SJSA1 (cell line): ENCODE measurements at regions not wholly inside any gene's neighbourhood (a gene's known extent, or its start where the extent isn't known, plus 50 kb on each side); places are given as distances from the start of the nearest gene placed in this dataset.
"Not testable (repeated sequence)": the region's sequence is repeated elsewhere in the genome, so short reads cannot be mapped to it uniquely, and the experiment has no call there.

Source experiments
- DNase-seq, 2 experiments: peaks; one replicate each; pipeline ENCODE4 v3.0.0-alpha.2; 2015 to 2020; ENCODE audit warnings: low spot score in 2 of 2, low read depth in 1 of 2
- H3K27ac ChIP-seq: fragments of 250-450 bp; sonication (Bioruptor Pico); 2 replicates; pipeline ENCODE4 v1.5.1; 2020; ENCODE audit warnings: mild to moderate bottlenecking, moderate library complexity
- H3K27me3 ChIP-seq: fragments of 250-450 bp; sonication (Bioruptor Pico); replicated peaks from 2 replicates; pipeline ENCODE4 v1.5.1; 2020; ENCODE audit warnings: mild to moderate bottlenecking, moderate library complexity
- H3K36me3 ChIP-seq: fragments of 250-450 bp; sonication (Bioruptor Pico); 2 replicates; pipeline ENCODE4 v1.5.1; 2020; ENCODE audit warnings: mild to moderate bottlenecking
- H3K4me1 ChIP-seq: fragments of 250-450 bp; sonication (Bioruptor Pico); replicated peaks from 2 replicates; pipeline ENCODE4 v1.6.1; 2021; ENCODE audit warnings: mild to moderate bottlenecking
- H3K4me3 ChIP-seq: fragments of 250-450 bp; sonication (Bioruptor Pico); 2 replicates; pipeline ENCODE4 v1.5.1; 2020; ENCODE audit warnings: mild to moderate bottlenecking
- H3K9me3 ChIP-seq: fragments of 250-450 bp; sonication (Bioruptor Pico); replicated peaks from 2 replicates; pipeline ENCODE4 v1.5.1; 2020; ENCODE audit warnings: mild to moderate bottlenecking

DNA sequence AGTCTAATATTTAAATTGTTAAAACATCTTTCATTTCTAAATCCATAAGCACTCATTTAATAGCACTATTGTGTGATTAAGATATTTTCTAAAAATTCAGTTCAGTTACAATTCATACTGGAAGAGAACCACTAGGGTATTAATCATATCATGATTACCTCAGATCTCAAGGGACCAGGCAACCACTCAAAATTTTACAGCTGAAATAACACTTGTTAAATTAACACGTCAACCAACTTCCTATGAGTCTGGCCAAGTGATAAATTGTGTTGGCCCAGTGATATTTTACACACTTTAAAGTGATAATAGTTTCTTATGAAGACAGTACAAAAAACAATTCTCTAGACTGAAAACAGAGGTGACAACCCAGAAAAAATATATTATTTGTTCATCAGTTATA is 869.0 kb upstream of the ADGRB3 start:
- H3K4me1 ChIP-seq = no peaks in the 10 kb centered on the region
- no peak for DNase-seq
- no peak overlapping the region for H3K27ac ChIP-seq
- H3K9me3 ChIP-seq = no peaks in the 10 kb centered on the region
- no peak overlapping the region for H3K4me3 ChIP-seq
- H3K36me3 ChIP-seq = no peaks in the 10 kb centered on the region
- H3K27me3 ChIP-seq = no peaks in the 10 kb centered on the region

DNA sequence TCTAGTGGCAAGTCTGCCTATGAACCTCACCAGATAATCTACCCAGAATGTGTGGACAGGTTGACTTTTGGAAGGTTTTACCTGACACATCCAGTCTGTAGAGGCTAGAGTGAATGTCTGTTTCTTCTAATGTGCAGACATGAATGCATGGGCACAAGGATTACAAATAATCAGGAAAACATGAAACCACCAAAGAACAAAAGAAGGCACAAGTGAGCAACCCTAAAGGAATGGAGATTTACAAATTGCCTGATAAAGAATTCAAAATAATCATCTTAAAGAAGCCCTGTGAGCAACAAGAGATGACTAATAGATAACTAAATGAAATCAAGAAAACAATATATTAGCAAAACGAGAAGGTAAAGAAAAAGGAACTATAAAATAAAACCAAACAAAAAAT is 876.1 kb upstream of the ADGRB3 start:
- DNase-seq = no peak
- Histone ChIP-seq H3K4me3 (no peak overlapping the region), H3K27me3 (no peaks in the 10 kb centered on the region), H3K36me3 (no peaks in the 10 kb centered on the region), H3K9me3 (peaks cover 9% of the 10 kb centered on the region; the same call in 1 of the 2 replicates), H3K4me1 (no peaks in the 10 kb centered on the region), H3K27ac (no peak overlapping the region)

DNA sequence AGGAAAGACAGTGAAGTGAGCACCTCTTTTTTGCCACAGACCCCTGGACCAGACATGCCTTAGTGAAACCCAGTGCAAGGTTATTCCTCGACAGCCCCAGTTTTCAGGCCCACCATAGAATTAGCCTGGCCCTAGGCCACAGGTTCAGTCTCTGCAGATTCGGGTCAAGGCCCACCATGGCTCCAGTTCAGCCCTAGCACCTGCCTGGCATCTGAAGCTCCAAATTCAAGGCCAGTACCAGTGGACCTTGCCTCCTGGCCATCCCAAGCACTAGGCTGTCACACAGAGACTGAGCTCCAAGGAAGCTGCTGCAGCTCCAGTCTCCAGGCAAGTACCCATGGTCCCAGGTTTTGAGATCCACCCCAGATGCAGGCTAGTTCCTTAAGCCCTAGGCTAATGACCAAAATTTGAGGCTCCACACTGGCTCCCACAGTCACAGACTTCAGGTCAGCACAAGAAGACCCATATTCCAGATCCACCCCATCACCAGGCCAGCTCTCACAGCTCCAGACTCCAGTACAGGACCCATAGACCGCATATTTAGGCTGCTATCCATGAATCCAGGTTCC is 877.5 kb upstream of the ADGRB3 start:
- Histone ChIP-seq H3K36me3 (no peaks in the 10 kb centered on the region), H3K4me3 (no peak overlapping the region), H3K4me1 (no peaks in the 10 kb centered on the region), H3K9me3 (peaks cover 9% of the 10 kb centered on the region; the same call in 1 of the 2 replicates), H3K27ac (no peak overlapping the region), H3K27me3 (no peaks in the 10 kb centered on the region)
- no peak for DNase-seq

DNA sequence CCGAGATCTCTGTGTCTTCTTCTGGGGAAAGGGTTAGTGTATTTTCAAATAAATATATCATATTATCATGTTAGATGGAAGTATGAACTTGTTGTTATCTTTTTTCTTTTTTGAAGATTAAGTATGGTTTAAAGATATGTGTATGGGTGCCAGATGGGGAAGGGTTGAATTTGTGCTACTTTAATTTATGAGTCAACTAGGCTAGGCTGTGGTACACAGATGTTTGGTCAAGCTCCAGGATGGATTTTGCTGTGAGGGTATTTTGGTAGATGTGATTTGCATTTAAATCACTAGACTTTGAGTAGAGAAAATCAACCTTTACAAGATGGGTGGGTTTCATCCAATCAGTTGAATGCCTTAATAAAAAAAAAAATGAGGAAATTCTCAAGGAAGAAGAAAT is 886.6 kb upstream of the ADGRB3 start:
- Histone ChIP-seq H3K27ac (no peak overlapping the region), H3K27me3 (no peaks in the 10 kb centered on the region), H3K36me3 (no peaks in the 10 kb centered on the region), H3K4me3 (no peak overlapping the region), H3K9me3 (no peaks in the 10 kb centered on the region), H3K4me1 (no peaks in the 10 kb centered on the region)
- no peak for DNase-seq

DNA sequence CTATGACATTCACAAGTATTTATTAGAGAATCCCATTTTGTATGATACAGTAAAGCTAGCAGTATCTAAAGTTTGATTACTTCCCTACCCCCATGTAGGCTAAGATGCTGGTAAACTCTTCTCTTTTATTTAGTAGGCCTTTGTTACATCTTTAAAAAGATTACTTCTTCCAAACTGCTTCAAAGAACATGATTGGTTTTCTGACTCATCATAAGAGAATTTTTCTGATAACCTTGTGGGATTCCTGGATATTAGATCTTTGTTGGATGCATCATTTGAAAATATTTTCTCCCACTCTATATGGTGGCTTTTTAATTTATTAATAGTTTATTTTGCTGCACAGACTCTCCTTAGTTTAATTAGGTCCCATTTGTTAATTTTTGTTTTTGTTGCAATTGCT is 898.3 kb upstream of the ADGRB3 start:
- H3K9me3 ChIP-seq = no peaks in the 10 kb centered on the region; the same call in 1 of the 2 replicates
- no peaks in the 10 kb centered on the region for H3K4me1 ChIP-seq
- H3K27ac ChIP-seq = no peak overlapping the region
- H3K4me3 ChIP-seq = no peak overlapping the region
- no peaks in the 10 kb centered on the region for H3K36me3 ChIP-seq
- no peaks in the 10 kb centered on the region for H3K27me3 ChIP-seq
- no peak for DNase-seq

DNA sequence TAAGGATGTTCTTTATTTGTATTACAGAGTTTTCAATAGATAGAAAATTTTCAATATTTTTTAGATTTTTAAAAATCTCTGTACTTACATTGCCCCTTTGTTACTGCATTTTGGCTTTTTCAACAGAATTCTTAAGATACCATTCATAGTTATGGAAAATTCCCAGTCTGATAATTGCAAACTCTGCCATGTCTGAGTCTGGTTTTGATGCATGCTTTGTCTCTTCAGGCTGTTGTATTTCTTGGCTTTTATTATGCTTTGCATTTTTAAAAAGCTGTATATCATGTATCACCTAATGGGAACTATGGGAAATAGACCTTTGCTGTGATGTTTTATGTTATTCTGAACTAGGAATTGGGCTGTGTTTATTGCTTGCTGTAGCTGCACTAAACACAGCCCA is 898.9 kb upstream of the ADGRB3 start:
- Histone ChIP-seq H3K4me3 (no peak overlapping the region), H3K4me1 (no peaks in the 10 kb centered on the region), H3K27me3 (no peaks in the 10 kb centered on the region), H3K9me3 (no peaks in the 10 kb centered on the region; the same call in 1 of the 2 replicates), H3K36me3 (no peaks in the 10 kb centered on the region), H3K27ac (no peak overlapping the region)
- no peak for DNase-seq

DNA sequence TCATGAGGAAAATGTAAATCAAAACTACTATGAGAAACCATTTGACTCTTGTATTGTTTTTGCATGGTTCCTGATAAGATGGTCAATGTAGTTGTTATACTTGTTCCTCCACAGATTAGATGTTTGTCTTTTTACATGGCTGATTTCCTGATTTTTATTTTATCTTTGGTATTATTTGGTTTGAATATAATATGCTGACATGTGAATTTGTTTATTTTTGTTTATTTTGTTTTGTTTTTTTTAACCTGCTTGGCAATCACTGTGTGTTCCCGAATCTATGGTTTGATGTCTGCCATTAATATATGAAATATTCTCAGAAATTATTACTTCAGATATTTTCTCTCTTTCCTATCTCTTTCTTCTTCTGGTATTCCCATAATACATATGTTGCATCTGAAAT is 899.5 kb upstream of the ADGRB3 start:
- no peak for DNase-seq
- no peaks in the 10 kb centered on the region for H3K27me3 ChIP-seq
- H3K4me3 ChIP-seq = no peak overlapping the region
- H3K27ac ChIP-seq = no peak overlapping the region
- peaks cover 2% of the 10 kb centered on the region; the same call in 1 of the 2 replicates for H3K9me3 ChIP-seq
- no peaks in the 10 kb centered on the region for H3K36me3 ChIP-seq
- H3K4me1 ChIP-seq = no peaks in the 10 kb centered on the region

DNA sequence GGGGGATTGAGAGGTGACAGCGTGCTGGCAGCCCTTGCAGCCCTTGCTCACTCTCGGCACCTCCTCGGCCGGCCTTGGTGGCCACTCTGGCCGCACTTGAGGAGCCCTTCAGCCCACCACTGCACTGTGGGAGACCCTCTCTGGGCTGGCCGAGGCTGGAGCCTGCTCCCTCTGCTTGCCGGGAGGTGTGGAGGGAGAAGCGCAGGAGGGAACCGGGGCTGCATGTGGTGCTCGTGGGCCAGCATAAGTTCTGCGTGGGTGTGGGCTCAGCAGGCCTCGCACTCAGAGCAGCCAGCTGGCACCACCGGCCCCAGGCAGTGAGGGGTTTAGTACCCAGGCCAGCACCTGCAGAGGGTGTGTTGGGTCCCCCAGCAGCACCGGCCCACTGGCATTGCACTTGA is 912.2 kb upstream of the ADGRB3 start:
- Histone ChIP-seq H3K4me3 (no peak overlapping the region), H3K36me3 (no peaks in the 10 kb centered on the region), H3K4me1 (no peaks in the 10 kb centered on the region), H3K27me3 (no peaks in the 10 kb centered on the region), H3K9me3 (no peaks in the 10 kb centered on the region; the same call in 1 of the 2 replicates), H3K27ac (no peak overlapping the region)
- DNase-seq = no peak

DNA sequence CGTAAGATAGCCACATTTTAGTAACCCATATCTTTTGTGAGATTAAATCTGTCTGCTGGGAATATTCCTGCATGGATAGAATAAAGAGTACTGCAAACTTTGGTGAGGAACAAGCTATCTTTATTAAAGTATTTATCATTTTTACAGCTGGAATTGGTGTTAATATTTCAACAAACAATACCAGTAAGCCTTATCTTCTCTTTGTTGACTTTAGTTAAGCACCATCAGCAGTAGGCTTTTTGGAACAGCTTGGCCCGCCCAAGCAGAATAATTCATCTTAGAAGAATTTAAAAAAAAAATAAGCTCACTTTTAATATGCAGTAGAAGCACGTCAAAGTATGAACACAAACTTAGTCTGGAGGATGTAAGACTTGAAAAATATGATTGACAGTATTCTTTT is 917.8 kb upstream of the ADGRB3 start:
- no peaks in the 10 kb centered on the region for H3K36me3 ChIP-seq
- no peaks in the 10 kb centered on the region for H3K4me1 ChIP-seq
- H3K27me3 ChIP-seq = no peaks in the 10 kb centered on the region
- no peak overlapping the region for H3K4me3 ChIP-seq
- no peaks in the 10 kb centered on the region; the same call in 1 of the 2 replicates for H3K9me3 ChIP-seq
- no peak for DNase-seq
- H3K27ac ChIP-seq = no peak overlapping the region

DNA sequence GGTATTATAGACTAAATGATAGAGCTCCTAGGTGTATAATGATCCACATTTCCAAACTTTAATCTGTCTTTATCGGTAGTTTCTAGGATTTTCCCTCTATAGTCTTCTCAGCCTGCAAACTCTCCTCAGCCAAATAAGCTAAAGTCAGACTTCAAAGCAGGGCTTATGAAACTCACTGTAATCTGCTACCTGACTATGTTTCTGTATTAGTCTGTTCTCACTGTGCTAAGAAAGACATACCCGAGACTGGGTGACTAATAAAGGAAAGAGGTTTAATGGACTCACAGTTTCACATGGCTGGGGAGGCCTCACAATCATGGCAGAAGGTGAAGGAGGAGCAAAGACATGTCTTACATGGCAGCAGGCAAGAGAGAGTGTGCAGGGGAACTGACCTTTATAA is 928.7 kb upstream of the ADGRB3 start:
- Histone ChIP-seq H3K27me3 (no peaks in the 10 kb centered on the region), H3K27ac (no peak overlapping the region), H3K4me1 (no peaks in the 10 kb centered on the region), H3K9me3 (no peaks in the 10 kb centered on the region; the same call in 1 of the 2 replicates), H3K36me3 (no peaks in the 10 kb centered on the region), H3K4me3 (no peak overlapping the region)
- no peak for DNase-seq

DNA sequence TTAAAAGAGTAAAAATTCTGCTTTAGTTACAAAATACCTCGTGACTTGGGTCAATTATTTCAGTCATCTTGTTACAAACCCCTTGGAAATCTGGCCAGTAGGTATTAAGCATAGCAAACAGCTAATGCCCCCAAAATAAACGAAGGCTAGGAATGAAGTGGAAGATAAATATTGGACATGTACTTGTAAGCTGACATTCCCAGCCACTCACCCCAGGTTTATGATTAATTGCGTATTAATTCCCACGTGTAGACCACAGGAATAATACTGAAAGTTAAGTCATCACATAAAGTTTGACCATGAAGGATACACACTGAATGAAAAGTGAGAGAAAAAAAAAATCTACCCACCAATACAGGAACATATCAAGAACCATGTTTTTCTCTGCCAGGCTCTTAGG is 936.5 kb upstream of the ADGRB3 start:
- no peak overlapping the region for H3K4me3 ChIP-seq
- 0 out of 2 replicates have a peak, but pooled peaks cover 3% of the 10 kb centered on the region for H3K9me3 ChIP-seq
- no peaks in the 10 kb centered on the region for H3K36me3 ChIP-seq
- H3K4me1 ChIP-seq = no peaks in the 10 kb centered on the region
- no peaks in the 10 kb centered on the region for H3K27me3 ChIP-seq
- no peak for DNase-seq
- H3K27ac ChIP-seq = no peak overlapping the region

DNA sequence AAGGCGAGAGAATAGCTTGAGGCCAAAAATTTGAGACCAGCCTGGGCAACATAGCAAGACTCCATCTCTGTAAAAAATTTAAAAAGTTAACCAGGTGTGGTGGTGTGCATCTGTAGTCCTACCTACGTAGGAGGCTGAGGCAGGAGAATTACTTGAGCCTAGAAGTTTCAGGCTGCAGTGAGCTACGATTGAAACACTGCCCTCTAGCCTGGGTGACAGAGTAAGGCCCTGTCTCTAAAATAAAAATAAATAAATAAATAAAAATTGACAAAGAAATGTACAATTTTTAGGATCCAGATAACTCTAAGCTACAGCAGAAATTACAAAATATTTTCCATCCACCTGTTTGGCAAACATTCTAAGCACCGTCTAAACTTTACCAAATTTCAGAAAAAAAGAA is 941.0 kb upstream of the ADGRB3 start:
- Histone ChIP-seq H3K27me3 (no peaks in the 10 kb centered on the region), H3K36me3 (no peaks in the 10 kb centered on the region), H3K4me3 (no peak overlapping the region), H3K27ac (no peak overlapping the region), H3K4me1 (no peaks in the 10 kb centered on the region), H3K9me3 (no peaks in the 10 kb centered on the region; the same call in 1 of the 2 replicates)
- no peak for DNase-seq

DNA sequence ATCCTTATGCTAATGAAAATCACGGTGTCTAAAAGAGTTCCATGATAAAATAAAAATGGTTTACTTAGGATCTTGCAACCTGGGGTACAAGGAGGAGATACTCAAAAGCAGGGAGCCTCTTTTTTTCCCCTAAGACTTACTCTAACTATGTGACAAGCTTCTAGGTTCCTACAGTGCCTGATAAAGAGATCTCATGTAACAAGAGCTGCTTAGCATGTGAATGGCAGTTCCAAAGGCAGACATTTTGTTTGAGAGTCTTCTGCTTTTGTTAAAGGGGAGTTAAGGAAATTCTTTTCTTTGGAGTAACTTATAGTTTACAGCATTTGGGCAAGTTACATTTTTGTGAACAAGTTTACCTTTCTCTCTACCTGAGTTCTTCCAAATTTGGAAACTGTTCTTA is 945.8 kb upstream of the ADGRB3 start:
- H3K9me3 ChIP-seq = peaks cover 2% of the 10 kb centered on the region; the same call in 1 of the 2 replicates
- H3K4me1 ChIP-seq = no peaks in the 10 kb centered on the region
- H3K27ac ChIP-seq = no peak overlapping the region
- DNase-seq = no peak
- H3K27me3 ChIP-seq = no peaks in the 10 kb centered on the region
- H3K36me3 ChIP-seq = no peaks in the 10 kb centered on the region
- H3K4me3 ChIP-seq = no peak overlapping the region

DNA sequence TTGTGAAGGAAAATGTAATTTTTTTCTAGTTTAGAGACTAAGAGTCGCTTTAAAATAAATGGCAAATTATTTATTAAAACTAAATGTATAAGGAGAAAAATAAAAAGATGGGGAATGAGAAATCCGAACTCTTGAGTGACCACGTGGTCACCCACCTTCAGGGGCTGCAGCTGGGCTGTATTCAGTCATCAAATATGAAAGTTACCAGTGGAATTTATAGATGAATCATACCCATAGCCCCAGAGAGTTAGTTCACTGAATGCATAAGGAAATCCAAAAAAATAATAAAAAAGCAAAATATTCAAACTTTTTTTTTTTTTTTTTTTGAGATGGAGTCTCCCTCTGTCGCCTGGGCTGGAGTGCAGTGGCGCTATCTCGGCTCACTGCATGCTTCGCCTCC is 947.7 kb upstream of the ADGRB3 start:
- no peaks in the 10 kb centered on the region for H3K27me3 ChIP-seq
- H3K9me3 ChIP-seq = peaks cover 2% of the 10 kb centered on the region; the same call in 1 of the 2 replicates
- H3K4me1 ChIP-seq = no peaks in the 10 kb centered on the region
- H3K27ac ChIP-seq = no peak overlapping the region
- H3K4me3 ChIP-seq = no peak overlapping the region
- DNase-seq = no peak
- no peaks in the 10 kb centered on the region for H3K36me3 ChIP-seq

DNA sequence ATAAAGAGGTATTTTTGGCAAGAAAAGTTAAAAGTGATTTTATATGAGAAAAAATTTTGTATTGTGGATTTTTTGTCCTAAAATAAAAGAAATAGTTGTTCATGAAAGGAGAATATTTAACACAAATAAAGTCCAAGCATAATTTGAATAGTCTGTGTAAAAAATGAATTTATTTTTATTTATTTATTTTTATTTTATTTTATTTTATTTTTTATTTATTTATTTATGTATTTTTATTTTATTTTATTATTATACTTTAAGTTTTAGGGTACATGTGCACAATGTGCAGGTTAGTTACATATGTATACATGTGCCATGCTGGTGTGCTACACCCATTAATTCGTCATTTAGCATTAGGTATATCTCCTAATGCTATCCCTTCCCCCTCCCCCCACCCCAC is 948.9 kb upstream of the ADGRB3 start:
- H3K9me3 ChIP-seq, H3K36me3 ChIP-seq, H3K4me1 ChIP-seq, DNase-seq, H3K27me3 ChIP-seq, H3K4me3 ChIP-seq, H3K27ac ChIP-seq: not testable (repeated sequence)
